ENCODE measurements at regions not wholly inside any gene's neighbourhood (a gene's known extent, or its start where the extent isn't known, plus 50 kb on each side); places are given as distances from the start of the nearest gene placed in this dataset.
A peak's percentile ranks its signal among the peaks of the same experiment; 100 is the strongest.
"Not testable (repeated sequence)": the region's sequence is repeated elsewhere in the genome, so short reads cannot be mapped to it uniquely, and the experiment has no call there.

GRCh38 chr3:153762411-153763235 is 358.6 kb upstream of the ARHGEF26 start:
- DNase-seq: no peak

- DNase-seq: no peak
Observed at GRCh38 chr3:153767601-153768560, 353.3 kb upstream of the ARHGEF26 start.

- DNase-seq: peak; percentile 22
Observed at GRCh38 chr3:153768561-153769469, 352.4 kb upstream of the ARHGEF26 start.

- DNase-seq: peak; percentile 100
Observed at GRCh38 chr3:153783106-153783505, 338.1 kb upstream of the ARHGEF26 start.

- no peak for DNase-seq
Observed at GRCh38 chr3:153783741-153784480, 337.3 kb upstream of the ARHGEF26 start.

- no peak for DNase-seq
Observed at GRCh38 chr3:153785901-153786300, 335.3 kb upstream of the ARHGEF26 start.

- DNase-seq: no peak
Observed at GRCh38 chr3:153789380-153789779, 331.8 kb upstream of the ARHGEF26 start.

- not testable (repeated sequence) for DNase-seq
Observed at GRCh38 chr3:153797056-153797455, 324.1 kb upstream of the ARHGEF26 start.

- no peak for DNase-seq
Observed at GRCh38 chr3:153809097-153809496, 312.1 kb upstream of the ARHGEF26 start.

- DNase-seq: no peak
Observed at GRCh38 chr3:153818338-153818737, 302.9 kb upstream of the ARHGEF26 start.

- DNase-seq: no peak
Observed at GRCh38 chr3:153820035-153820434, 301.2 kb upstream of the ARHGEF26 start.

- not testable (repeated sequence) for DNase-seq
Observed at GRCh38 chr3:153828346-153828745, 292.8 kb upstream of the ARHGEF26 start.

GRCh38 chr3:153829606-153830170 is 291.5 kb upstream of the ARHGEF26 start:
- no peak for DNase-seq

GRCh38 chr3:153830552-153830951 is 290.6 kb upstream of the ARHGEF26 start:
- no peak for DNase-seq

- DNase-seq: no peak
Observed at GRCh38 chr3:153835540-153835939, 285.6 kb upstream of the ARHGEF26 start.

GRCh38 chr3:153840487-153840886 is 280.7 kb upstream of the ARHGEF26 start:
- no peak for DNase-seq

GRCh38 chr3:153843994-153844393 is 277.2 kb upstream of the ARHGEF26 start:
- DNase-seq: no peak

- no peak for DNase-seq
Observed at GRCh38 chr3:153845311-153845710, 275.9 kb upstream of the ARHGEF26 start.

- no peak for DNase-seq
Observed at GRCh38 chr3:153848702-153849101, 272.5 kb upstream of the ARHGEF26 start.

- no peak for DNase-seq
Observed at GRCh38 chr3:153852355-153852754, 268.8 kb upstream of the ARHGEF26 start.

- no peak for DNase-seq
Observed at GRCh38 chr3:153853163-153853562, 268.0 kb upstream of the ARHGEF26 start.

GRCh38 chr3:153855772-153856171 is 265.4 kb upstream of the ARHGEF26 start:
- no peak for DNase-seq

Measured in NCI-H524 treated with DMSO at 0.1 percent for 48 hours (cell line).